K562 (cell line): ENCODE measurements at regions not wholly inside any gene's neighbourhood (a gene's known extent, or its start where the extent isn't known, plus 50 kb on each side); places are given as distances from the start of the nearest gene placed in this dataset.

Source experiments
- ATAC-seq: fragments of 200-7000 bp; cut with Tn5 transposase; 3 replicates; pipeline ENCODE4 v1.9.1; 2020; ENCODE audit warnings: moderate library complexity
- BruUV-seq: library from RNA; stranded (reverse); fragments of 400-500 nt; replicated peaks from 2 replicates; lab custom pipeline; 2021; lab: Mats Ljungman, UMichigan
- CTCF ChIA-PET: fragments of 300-600 bp; formaldehyde crosslinking; extraction: SDS; loops from one replicate; lab custom pipeline; 2021; ENCODE audit warnings: low intra/inter-chr PET ratio; lab: Yijun Ruan, JAX
- POLR2A ChIA-PET: fragments of 300-600, 350-650 bp; sonication (Branson Sonifier 250); formaldehyde crosslinking; extraction: SDS; loops from one replicate; lab custom pipeline; 2021; ENCODE audit warnings: antibody characterized with exemption, inconsistent platforms; lab: Yijun Ruan, JAX
- DNase-seq, 4 experiments: peaks; one replicate each; pipeline versions ENCODE4 v3.0.0 to v3.0.0-alpha.2; 2011 to 2018; ENCODE audit warnings: low spot score in 3 of 4, mixed read lengths in 3 of 4; ENCODE audit errors: extremely low read depth in 1 of 4
- FAIRE-seq: peaks from 2 replicates; lab custom pipeline; 2011; peaks lifted over from hg19 to GRCh38; lab: Jason Lieb, UNC
- H2AFZ ChIP-seq: 2 replicates; pipeline ENCODE4 v1.6.0; 2011; ENCODE audit warnings: low read depth, low read length, control low read depth, inconsistent platforms
- H3K27ac ChIP-seq: fragments of 200-600 bp; 3 replicates; pipeline ENCODE4 v1.8.0; 2011; ENCODE audit warnings: low read depth, mild to moderate bottlenecking, control low read depth, inconsistent platforms, low read length, moderate library complexity, mixed read lengths; ENCODE audit errors: extremely low read depth
- H3K27me3 ChIP-seq, 2 experiments: fragments of 300-600 bp in 1 of 2; 2 replicates in 1 of 2; 3 replicates in 1 of 2; pipeline versions ENCODE4 v1.6.0 to v1.8.0; 2011; ENCODE audit warnings: inconsistent platforms in 2 of 2, low read length in 2 of 2, mild to moderate bottlenecking in 1 of 2, mixed read lengths in 1 of 2, moderate library complexity in 1 of 2; ENCODE audit not compliant: control insufficient read depth in 2 of 2, insufficient read depth in 2 of 2
- H3K36me3 ChIP-seq: fragments of 300-600 bp; 3 replicates; pipeline ENCODE4 v1.8.0; 2011; ENCODE audit warnings: mild to moderate bottlenecking, low read length, inconsistent platforms; ENCODE audit not compliant: control insufficient read depth, insufficient read depth
- H3K4me1 ChIP-seq, 2 experiments: fragments of 200-600 bp in 1 of 2; replicated peaks in 1 of 2; 2 replicates in 1 of 2; 3 replicates in 1 of 2; pipeline versions ENCODE4 v1.5.1 to v1.8.0; 2011; ENCODE audit warnings: inconsistent platforms in 2 of 2, low read length in 2 of 2, mild to moderate bottlenecking in 1 of 2, mixed read lengths in 1 of 2, moderate library complexity in 1 of 2; ENCODE audit not compliant: control insufficient read depth in 2 of 2, insufficient read depth in 2 of 2
- H3K4me2 ChIP-seq: 2 replicates; pipeline ENCODE4 v1.6.1; 2011; ENCODE audit warnings: low read length, control low read depth, inconsistent platforms, mixed read lengths; ENCODE audit not compliant: insufficient read depth
- H3K4me3 ChIP-seq: fragments of 200-600 bp; sonication (generic), shearing (Covaris generic); 2 replicates; pipeline ENCODE4 v1.5.1; 2016; ENCODE audit warnings: control low read depth, inconsistent platforms
- H3K79me2 ChIP-seq: fragments of 200-600 bp; 3 replicates; pipeline ENCODE4 v1.8.0; 2011; ENCODE audit warnings: low read length, inconsistent platforms; ENCODE audit not compliant: control insufficient read depth, insufficient read depth
- H3K9ac ChIP-seq, 2 experiments: 2 replicates each; pipeline versions ENCODE4 v1.6.0 to v1.6.1; 2011; ENCODE audit warnings: low read depth in 2 of 2, low read length in 2 of 2, control low read depth in 1 of 2, inconsistent platforms in 1 of 2, mild to moderate bottlenecking in 1 of 2, mixed read lengths in 1 of 2; ENCODE audit not compliant: insufficient read depth in 1 of 2
- H3K9me1 ChIP-seq: one replicate; pipeline ENCODE4 v1.6.0; 2011; ENCODE audit warnings: inconsistent platforms, mild to moderate bottlenecking, low read length, moderate library complexity; ENCODE audit not compliant: control insufficient read depth, insufficient read depth
- H3K9me3 ChIP-seq: replicated peaks from 2 replicates; pipeline ENCODE4 v1.5.1; 2011; ENCODE audit warnings: low read depth, low read length, inconsistent platforms; ENCODE audit not compliant: control insufficient read depth, insufficient read depth
- H4K20me1 ChIP-seq: replicated peaks from 2 replicates; pipeline ENCODE4 v1.6.1; 2011; ENCODE audit warnings: low read length, inconsistent platforms, mixed read lengths; ENCODE audit not compliant: control insufficient read depth, insufficient read depth
- ARID3B ChIP-seq: fragments of 250-450 bp; sonication (Bioruptor Pico); IDR thresholded peaks from 2 replicates; pipeline ENCODE4 v1.4.0; 2020; ENCODE audit warnings: borderline replicate concordance
- BCL6 ChIP-seq: fragments of 250-450 bp; sonication (Bioruptor Pico); IDR thresholded peaks from 2 replicates; pipeline ENCODE4 v1.4.0; 2020
- CBFA2T2 ChIP-seq: fragments of 450-650 bp; conservative IDR thresholded peaks from 2 replicates; pipeline ENCODE4 v1.6.1; 2017; ENCODE audit warnings: mild to moderate bottlenecking
- CTBP1 ChIP-seq: fragments of 450-650 bp; IDR thresholded peaks from 2 replicates; pipeline ENCODE4 v1.6.1; 2016; ENCODE audit warnings: borderline replicate concordance
- EWSR1 ChIP-seq: fragments of 450-650 bp; IDR thresholded peaks from 2 replicates; pipeline ENCODE4 v1.6.1; 2018; ENCODE audit warnings: borderline replicate concordance, mild to moderate bottlenecking, low read depth, moderate library complexity; ENCODE audit not compliant: partially characterized antibody
- HMG20B ChIP-seq: fragments of 250-450 bp; sonication (Bioruptor Pico); IDR thresholded peaks from 2 replicates; pipeline ENCODE4 v1.5.0; 2021; ENCODE audit warnings: mild to moderate bottlenecking
- MYC ChIP-seq, 2 experiments: fragments of 250-450 bp in 1 of 2; sonication (Bioruptor Pico) in 1 of 2; IDR thresholded peaks; 2 replicates each; pipeline versions ENCODE4 v1.5.1 to v1.6.1; 2012 to 2021; ENCODE audit warnings: low read depth in 2 of 2, borderline replicate concordance in 1 of 2, improper control_type of control experiment in 1 of 2, low read length in 1 of 2, mild to moderate bottlenecking in 1 of 2, moderate library complexity in 1 of 2
- NELFE ChIP-seq: IDR thresholded peaks from 2 replicates; pipeline ENCODE4 v1.6.1; 2011; ENCODE audit warnings: mild to moderate bottlenecking; ENCODE audit not compliant: insufficient read depth, insufficient read length
- NR2C2 ChIP-seq, 2 experiments: fragments of 200-800 bp in 1 of 2; sonication (Bioruptor generic) in 1 of 2; sonication (generic) in 1 of 2; formaldehyde crosslinking in 1 of 2; IDR thresholded peaks; 2 replicates each; pipeline versions ENCODE4 v1.6.1 to v1.8.0; 2016 to 2022; ENCODE audit warnings: mild to moderate bottlenecking in 1 of 2, missing compliant biosample characterization in 1 of 2, missing genetic modification characterization in 1 of 2, missing genetic modification reagents in 1 of 2
- SMARCA4 ChIP-seq: fragments of 450-650 bp; IDR thresholded peaks from 2 replicates; pipeline ENCODE4 v1.6.1; 2016
- SUPT5H ChIP-seq: fragments of 450-650 bp; IDR thresholded peaks from 2 replicates; pipeline ENCODE4 v1.6.1; 2016
- TCFL5 ChIP-seq: fragments of 250-450 bp; sonication (Bioruptor Pico); conservative IDR thresholded peaks from 2 replicates; pipeline ENCODE4 v1.6.1; 2021; ENCODE audit warnings: mild to moderate bottlenecking, moderate library complexity, matching md5 sums
- TGIF2 ChIP-seq: sonication (generic); formaldehyde crosslinking; IDR thresholded peaks from 2 replicates; pipeline ENCODE4 v1.8.1; 2022; ENCODE audit warnings: mild to moderate bottlenecking, missing genetic modification reagents, moderate library complexity
- XRCC4 ChIP-seq: IDR thresholded peaks from one replicate; pipeline ENCODE4 v1.6.1; 2011; ENCODE audit not compliant: insufficient read depth, insufficient read length; ENCODE audit errors: extremely low read depth
- ZNF583 ChIP-seq: fragments of 250-450 bp; sonication (Bioruptor Pico); IDR thresholded peaks from 2 replicates; pipeline ENCODE4 v1.4.0; 2020
- WGBS: fragments of 100-300 bp; shearing (Covaris generic); methylation state at CpG from one replicate; pipeline ENCODE4 v1.1.6; 2016; ENCODE audit warnings: low coverage, mixed read lengths; ENCODE audit not compliant: insufficient coverage; ENCODE audit errors: missing lambda C conversion rate; 5-methylcytosine and 5-hydroxymethylcytosine counted together
- in situ Hi-C: fragments of 300-500 bp; cut with MboI; formaldehyde crosslinking; loops from 4 replicates; pipeline ENCODE4 v1.15.0; 2018; ENCODE audit warnings: inconsistent platforms, mixed read lengths
- intact Hi-C: fragments of 100-400 bp; cut with micrococcal nuclease; formaldehyde crosslinking; loops from 2 replicates; pipeline ENCODE4 v1.14.2; 2022
- TF ChIP-seq, protein P1 (sequence below): sonication (generic); formaldehyde crosslinking; IDR thresholded peaks from 2 replicates; pipeline ENCODE4 v1.5.0; 2020; ENCODE audit warnings: missing genetic modification reagents
- TF ChIP-seq, protein P2 (sequence below): IDR thresholded peaks from 2 replicates; pipeline ENCODE4 v1.6.1; 2011; ENCODE audit warnings: borderline replicate concordance, low read depth, mild to moderate bottlenecking, moderate library complexity, low read length; ENCODE audit not compliant: insufficient read depth, poor library complexity, severe bottlenecking

DNA sequence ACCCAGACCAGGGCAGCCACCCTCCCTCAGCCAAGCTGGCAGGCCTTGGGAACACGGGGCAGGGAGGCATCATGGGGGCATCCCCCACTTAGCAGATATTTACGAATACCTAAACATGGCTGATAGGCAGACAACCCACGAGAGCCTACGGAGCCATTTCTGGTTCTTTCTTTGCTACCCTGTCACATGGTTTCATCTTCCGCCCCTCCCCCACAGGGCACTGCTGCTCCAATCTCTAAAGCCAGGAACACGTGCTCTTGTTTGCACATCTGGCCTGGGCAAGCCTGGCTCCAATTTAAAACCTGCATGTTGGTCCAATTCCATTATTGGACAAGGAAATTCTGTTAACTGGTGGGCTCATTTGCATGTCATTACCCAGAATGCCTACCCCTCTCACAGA is 447.4 kb upstream of the NR2F2 start:
- Histone ChIP-seq H3K27ac (no peak overlapping the region), H3K79me2 (no peaks in the 10 kb centered on the region), H3K27me3 (no peaks in the 10 kb centered on the region), H3K4me2 (no peak overlapping the region; the same call in 1 of the 2 replicates), H2AFZ (peak overlapping the region; percentile 67), H3K4me3 (no peak overlapping the region), H3K9me1 (no peaks in the 10 kb centered on the region), H3K4me1 (no peaks in the 10 kb centered on the region), H3K9me3 (no peaks in the 10 kb centered on the region), H3K9ac (no peak overlapping the region), H4K20me1 (no peaks in the 10 kb centered on the region), H3K36me3 (no peaks in the 10 kb centered on the region)
- CTCF ChIA-PET, result no interaction called here
- no peak; the same call in 2 of the 3 replicates for ATAC-seq
- BruUV-seq, result no TSS peak
- POLR2A ChIA-PET, result interaction anchor here (0.6 kb wide), 2 partner anchors 15 to 1357 kb away, joined by 3 to 4 read pairs; no protein-coding TSS in a partner anchor
- 66% methylated on average over 6 of the region's 6 CpGs for WGBS
- peak in 1 of 4 experiments; percentile 9 for DNase-seq
- in situ Hi-C loops, result loop anchor here (25.0 kb wide), 1 partner anchor 1354 kb away; no protein-coding TSS in a partner anchor
- FAIRE-seq, result no peak
- TF ChIP-seq BCL6, result no peak
- TF ChIP-seq SMARCA4, result no peak
- TF ChIP-seq, protein P1, sequence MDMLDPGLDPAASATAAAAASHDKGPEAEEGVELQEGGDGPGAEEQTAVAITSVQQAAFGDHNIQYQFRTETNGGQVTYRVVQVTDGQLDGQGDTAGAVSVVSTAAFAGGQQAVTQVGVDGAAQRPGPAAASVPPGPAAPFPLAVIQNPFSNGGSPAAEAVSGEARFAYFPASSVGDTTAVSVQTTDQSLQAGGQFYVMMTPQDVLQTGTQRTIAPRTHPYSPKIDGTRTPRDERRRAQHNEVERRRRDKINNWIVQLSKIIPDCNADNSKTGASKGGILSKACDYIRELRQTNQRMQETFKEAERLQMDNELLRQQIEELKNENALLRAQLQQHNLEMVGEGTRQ, result peak; percentile 42
- no peak for TF ChIP-seq TCFL5 (CRISPR knock-in tag)
- no peak for TF ChIP-seq XRCC4
- TF ChIP-seq, protein P2, sequence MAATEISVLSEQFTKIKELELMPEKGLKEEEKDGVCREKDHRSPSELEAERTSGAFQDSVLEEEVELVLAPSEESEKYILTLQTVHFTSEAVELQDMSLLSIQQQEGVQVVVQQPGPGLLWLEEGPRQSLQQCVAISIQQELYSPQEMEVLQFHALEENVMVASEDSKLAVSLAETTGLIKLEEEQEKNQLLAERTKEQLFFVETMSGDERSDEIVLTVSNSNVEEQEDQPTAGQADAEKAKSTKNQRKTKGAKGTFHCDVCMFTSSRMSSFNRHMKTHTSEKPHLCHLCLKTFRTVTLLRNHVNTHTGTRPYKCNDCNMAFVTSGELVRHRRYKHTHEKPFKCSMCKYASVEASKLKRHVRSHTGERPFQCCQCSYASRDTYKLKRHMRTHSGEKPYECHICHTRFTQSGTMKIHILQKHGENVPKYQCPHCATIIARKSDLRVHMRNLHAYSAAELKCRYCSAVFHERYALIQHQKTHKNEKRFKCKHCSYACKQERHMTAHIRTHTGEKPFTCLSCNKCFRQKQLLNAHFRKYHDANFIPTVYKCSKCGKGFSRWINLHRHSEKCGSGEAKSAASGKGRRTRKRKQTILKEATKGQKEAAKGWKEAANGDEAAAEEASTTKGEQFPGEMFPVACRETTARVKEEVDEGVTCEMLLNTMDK, result no peak
- 0 out of 2 replicates have a peak, but pooled peaks have one; percentile 16 for TF ChIP-seq MYC (IDR thresholded peaks at IDR 0.05; ENCODE audit: low read depth, low read length)
- no peak for TF ChIP-seq MYC (CRISPR knock-in tag; IDR thresholded peaks at IDR 0.05; ENCODE audit: borderline replicate concordance, low read depth)
- TF ChIP-seq CBFA2T2, result no peak
- no peak for TF ChIP-seq NR2C2 (CRISPR knock-in tag; IDR thresholded peaks at IDR 0.05)
- TF ChIP-seq NR2C2 (tag; IDR thresholded peaks at IDR 0.05), result no peak
- TF ChIP-seq SUPT5H, result no peak
- no peak for TF ChIP-seq NELFE
- no peak for TF ChIP-seq CTBP1
- TF ChIP-seq TGIF2 (CRISPR knock-in tag), result no peak
- no peak for TF ChIP-seq HMG20B (CRISPR knock-in tag)
- no peak for TF ChIP-seq ARID3B
- no peak for TF ChIP-seq ZNF583 (CRISPR knock-in tag)
- no peak for TF ChIP-seq EWSR1
- intact Hi-C loops, result no loop called here
